ENCODE measurements at regions not wholly inside any gene's neighbourhood (a gene's known extent, or its start where the extent isn't known, plus 50 kb on each side); places are given as distances from the start of the nearest gene placed in this dataset.

GRCh38 chr4:117773064-117773936 is 261.0 kb upstream of the NDST3 start:
- TF ChIP-seq CTCF (conservative IDR thresholded peaks at IDR 0.05; ENCODE audit: low read length) (no peak), EZH2phosphoT487 (IDR thresholded peaks at IDR 0.05; ENCODE audit: borderline replicate concordance) (no peak)
